ENCODE measurements at regions not wholly inside any gene's neighbourhood (a gene's known extent, or its start where the extent isn't known, plus 50 kb on each side); places are given as distances from the start of the nearest gene placed in this dataset.

DNA sequence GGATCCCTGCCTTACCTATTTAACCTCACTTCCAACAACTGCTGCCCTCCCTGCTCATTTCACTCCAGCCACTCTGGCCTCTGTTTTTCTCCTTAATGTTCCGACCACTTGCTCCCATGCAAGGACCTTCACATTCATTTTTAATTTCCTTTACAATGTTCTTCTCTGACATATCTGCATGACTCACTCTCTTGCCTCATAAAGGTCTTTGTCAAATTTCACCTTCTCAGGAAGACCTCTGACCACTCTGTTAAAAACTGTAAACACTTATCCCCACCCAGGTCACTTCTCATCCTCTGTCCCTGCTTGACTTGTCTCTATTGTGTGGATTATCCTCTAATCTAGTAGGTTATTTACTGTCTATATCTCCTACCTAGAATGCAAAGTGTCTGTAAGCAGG, 751.2 kb downstream of the BRINP1 start:
- Mint-ChIP-seq H3K4me3 (no peak overlapping the region), H3K36me3 (ENCODE audit: low read depth) (no peaks in the 10 kb centered on the region), H3K9me3 (no peaks in the 10 kb centered on the region), H3K27me3 (ENCODE audit: insufficient read depth) (no peaks in the 10 kb centered on the region), H3K27ac (no peak overlapping the region), H3K4me1 (peaks cover 24% of the 10 kb centered on the region)
- no peaks in the 10 kb centered on the region for H3K9me3 ChIP-seq (ENCODE audit: control insufficient read depth, low read length)
- no peaks in the 10 kb centered on the region for H3K27me3 ChIP-seq (ENCODE audit: control insufficient read depth, insufficient read depth, low read length, poor library complexity, severe bottlenecking)
- no peak overlapping the region for H3K27ac ChIP-seq (ENCODE audit: low read depth, low read length)
- peaks cover 14% of the 10 kb centered on the region for H3K4me1 ChIP-seq (ENCODE audit: control insufficient read depth, insufficient read depth, low read length)
- H3K9ac ChIP-seq (ENCODE audit: extremely low read depth, low read length, poor library complexity, severe bottlenecking), result no peak overlapping the region
- H3K36me3 ChIP-seq (ENCODE audit: control insufficient read depth, insufficient read depth, low read length), result no peaks in the 10 kb centered on the region
- H3K4me3 ChIP-seq (ENCODE audit: low read length), result no peak overlapping the region
- WGBS, 2 experiments (ENCODE audit: insufficient coverage in 1 of 2, insufficient read length in 1 of 2), result 92% methylated on average over 1 of the region's 1 CpG; no CpG with 5 or more reads in 1 of the 2 experiments
- TF ChIP-seq, protein P1, sequence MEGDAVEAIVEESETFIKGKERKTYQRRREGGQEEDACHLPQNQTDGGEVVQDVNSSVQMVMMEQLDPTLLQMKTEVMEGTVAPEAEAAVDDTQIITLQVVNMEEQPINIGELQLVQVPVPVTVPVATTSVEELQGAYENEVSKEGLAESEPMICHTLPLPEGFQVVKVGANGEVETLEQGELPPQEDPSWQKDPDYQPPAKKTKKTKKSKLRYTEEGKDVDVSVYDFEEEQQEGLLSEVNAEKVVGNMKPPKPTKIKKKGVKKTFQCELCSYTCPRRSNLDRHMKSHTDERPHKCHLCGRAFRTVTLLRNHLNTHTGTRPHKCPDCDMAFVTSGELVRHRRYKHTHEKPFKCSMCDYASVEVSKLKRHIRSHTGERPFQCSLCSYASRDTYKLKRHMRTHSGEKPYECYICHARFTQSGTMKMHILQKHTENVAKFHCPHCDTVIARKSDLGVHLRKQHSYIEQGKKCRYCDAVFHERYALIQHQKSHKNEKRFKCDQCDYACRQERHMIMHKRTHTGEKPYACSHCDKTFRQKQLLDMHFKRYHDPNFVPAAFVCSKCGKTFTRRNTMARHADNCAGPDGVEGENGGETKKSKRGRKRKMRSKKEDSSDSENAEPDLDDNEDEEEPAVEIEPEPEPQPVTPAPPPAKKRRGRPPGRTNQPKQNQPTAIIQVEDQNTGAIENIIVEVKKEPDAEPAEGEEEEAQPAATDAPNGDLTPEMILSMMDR (conservative IDR thresholded peaks at IDR 0.05), result no peak
- no peak for DNase-seq

DNA sequence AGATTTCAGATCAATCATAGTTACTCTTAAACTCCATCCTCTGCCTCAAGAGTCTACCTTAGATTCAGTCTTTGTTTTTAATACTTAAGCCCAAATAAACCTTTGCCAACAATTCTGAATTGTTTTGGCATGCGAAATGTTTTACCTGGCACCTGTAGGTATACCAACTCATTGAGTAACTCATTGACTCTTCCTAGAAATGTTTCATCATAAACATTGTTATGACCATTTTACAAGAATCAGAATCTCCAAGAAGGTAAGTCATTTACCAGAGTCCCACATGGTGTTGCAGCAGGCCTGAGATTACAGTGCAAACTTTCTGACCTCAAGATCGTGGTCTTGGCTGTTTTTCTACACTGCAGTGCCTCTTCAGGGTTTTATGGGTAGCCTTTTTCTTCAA, 750.4 kb downstream of the BRINP1 start:
- H3K27me3 Mint-ChIP-seq (ENCODE audit: insufficient read depth), result no peaks in the 10 kb centered on the region
- H3K4me1 Mint-ChIP-seq, result peaks cover 21% of the 10 kb centered on the region
- no peaks in the 10 kb centered on the region for H3K9me3 Mint-ChIP-seq
- H3K36me3 Mint-ChIP-seq (ENCODE audit: low read depth), result no peaks in the 10 kb centered on the region
- no peak for DNase-seq
- H3K9me3 ChIP-seq (ENCODE audit: control insufficient read depth, low read length), result no peaks in the 10 kb centered on the region
- no peak overlapping the region for H3K4me3 Mint-ChIP-seq
- H3K4me3 ChIP-seq (ENCODE audit: low read length), result no peak overlapping the region
- no peaks in the 10 kb centered on the region for H3K36me3 ChIP-seq (ENCODE audit: control insufficient read depth, insufficient read depth, low read length)
- no peak overlapping the region for H3K27ac Mint-ChIP-seq
- no peak overlapping the region for H3K9ac ChIP-seq (ENCODE audit: extremely low read depth, low read length, poor library complexity, severe bottlenecking)
- no peak overlapping the region for H3K27ac ChIP-seq (ENCODE audit: low read depth, low read length)
- TF ChIP-seq, protein P1 (conservative IDR thresholded peaks at IDR 0.05), result no peak
- peaks cover 8% of the 10 kb centered on the region for H3K4me1 ChIP-seq (ENCODE audit: control insufficient read depth, insufficient read depth, low read length)
- no peaks in the 10 kb centered on the region for H3K27me3 ChIP-seq (ENCODE audit: control insufficient read depth, insufficient read depth, low read length, poor library complexity, severe bottlenecking)
- WGBS, 2 experiments (ENCODE audit: insufficient coverage in 1 of 2, insufficient read length in 1 of 2), result 92 to 100% methylated on average over 2 of the region's 2 CpGs

DNA sequence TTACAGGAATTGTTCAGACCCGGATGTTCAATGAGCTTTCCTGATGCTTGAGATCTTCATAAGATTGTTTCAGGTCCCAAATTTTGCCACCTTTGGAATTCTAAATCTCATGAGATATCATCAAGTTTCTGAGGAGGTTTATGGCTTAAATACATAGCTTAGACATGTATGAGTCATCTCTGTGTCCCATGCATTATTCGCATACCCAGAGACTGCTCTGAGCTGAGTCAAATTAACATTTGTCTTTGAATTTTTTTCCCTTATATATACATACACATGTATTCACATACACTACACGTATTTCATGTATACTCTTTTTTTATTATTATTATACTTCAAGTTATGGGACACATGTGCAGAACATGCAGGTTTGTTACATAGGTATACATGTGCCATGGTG, 744.6 kb downstream of the BRINP1 start:
- Mint-ChIP-seq H3K36me3 (ENCODE audit: low read depth) (no peaks in the 10 kb centered on the region), H3K9me3 (no peaks in the 10 kb centered on the region), H3K27ac (no peak overlapping the region), H3K4me3 (no peak overlapping the region), H3K4me1 (peaks cover 3% of the 10 kb centered on the region), H3K27me3 (ENCODE audit: insufficient read depth) (no peaks in the 10 kb centered on the region)
- WGBS, 2 experiments (ENCODE audit: insufficient coverage in 1 of 2, insufficient read length in 1 of 2), result 92 to 93% methylated on average over 2 to 3 of the region's 3 CpGs
- no peaks in the 10 kb centered on the region for H3K36me3 ChIP-seq (ENCODE audit: control insufficient read depth, insufficient read depth, low read length)
- DNase-seq, result no peak
- H3K9ac ChIP-seq (ENCODE audit: extremely low read depth, low read length, poor library complexity, severe bottlenecking), result no peak overlapping the region
- H3K4me1 ChIP-seq (ENCODE audit: control insufficient read depth, insufficient read depth, low read length), result no peaks in the 10 kb centered on the region
- H3K9me3 ChIP-seq (ENCODE audit: control insufficient read depth, low read length), result no peaks in the 10 kb centered on the region
- no peak overlapping the region for H3K27ac ChIP-seq (ENCODE audit: low read depth, low read length)
- TF ChIP-seq, protein P1 (conservative IDR thresholded peaks at IDR 0.05), result no peak
- no peak overlapping the region for H3K4me3 ChIP-seq (ENCODE audit: low read length)
- H3K27me3 ChIP-seq (ENCODE audit: control insufficient read depth, insufficient read depth, low read length, poor library complexity, severe bottlenecking), result no peaks in the 10 kb centered on the region

Data from endodermal cell (in vitro differentiated cells).